Mucosa of rectum (tissue), 2 donors: ENCODE measurements at regions not wholly inside any gene's neighbourhood (a gene's known extent, or its start where the extent isn't known, plus 50 kb on each side); places are given as distances from the start of the nearest gene placed in this dataset.

Experiments
- H3K27ac ChIP-seq, 2 donors: one replicate each; pipeline ENCODE4 v1.7.0; 2013; ENCODE audit warnings: inconsistent platforms in 2 of 2, low read depth in 2 of 2, low read length in 2 of 2
- H3K27me3 ChIP-seq, 2 donors: one replicate each; pipeline ENCODE4 v1.7.0; 2013; ENCODE audit warnings: low read length in 2 of 2; ENCODE audit not compliant: control insufficient read depth in 2 of 2, insufficient read depth in 2 of 2
- H3K36me3 ChIP-seq, 2 donors: one replicate each; pipeline ENCODE4 v1.7.0; 2013; ENCODE audit warnings: low read length in 2 of 2; ENCODE audit not compliant: control insufficient read depth in 2 of 2, insufficient read depth in 2 of 2
- H3K4me1 ChIP-seq, 2 donors: one replicate each; pipeline ENCODE4 v1.7.0; 2013; ENCODE audit warnings: low read length in 2 of 2, mild to moderate bottlenecking in 1 of 2; ENCODE audit not compliant: control insufficient read depth in 2 of 2, insufficient read depth in 2 of 2
- H3K4me3 ChIP-seq, 2 donors: one replicate each; pipeline ENCODE4 v1.7.0; 2013; ENCODE audit warnings: low read length in 2 of 2
- H3K9ac ChIP-seq, 2 donors: one replicate each; pipeline ENCODE4 v1.7.0; 2013; ENCODE audit warnings: low read length in 2 of 2, low read depth in 1 of 2, mild to moderate bottlenecking in 1 of 2
- H3K9me3 ChIP-seq, 2 donors: one replicate each; pipeline ENCODE4 v1.7.0; 2013; ENCODE audit warnings: low read length in 2 of 2; ENCODE audit not compliant: control insufficient read depth in 2 of 2
- donor health status: healthy.
- donor health status: Normal muscosa, but diverticular disease.

- no peaks in the 10 kb centered on the region for H3K4me1 ChIP-seq
- H3K27me3 ChIP-seq = no peaks in the 10 kb centered on the region
- H3K27ac ChIP-seq = no peak overlapping the region
- H3K9me3 ChIP-seq = no peaks in the 10 kb centered on the region
- no peaks in the 10 kb centered on the region for H3K36me3 ChIP-seq
- H3K9ac ChIP-seq = no peak overlapping the region
- no peak overlapping the region for H3K4me3 ChIP-seq
Measured at GRCh38 chr21:31570824-31571566, 88.5 kb upstream of the SOD1 start.

- Histone ChIP-seq H3K27ac (no peak overlapping the region), H3K36me3 (no peaks in the 10 kb centered on the region), H3K4me3 (no peak overlapping the region), H3K9ac (no peak overlapping the region), H3K4me1 (no peaks in the 10 kb centered on the region), H3K27me3 (no peaks in the 10 kb centered on the region), H3K9me3 (no peaks in the 10 kb centered on the region)
Measured at GRCh38 chr21:31566611-31567010, 92.9 kb upstream of the SOD1 start.

- Histone ChIP-seq H3K9ac (no peak overlapping the region), H3K36me3 (no peaks in the 10 kb centered on the region), H3K9me3 (no peaks in the 10 kb centered on the region), H3K27me3 (no peaks in the 10 kb centered on the region), H3K4me3 (no peak overlapping the region), H3K4me1 (no peaks in the 10 kb centered on the region), H3K27ac (no peak overlapping the region)
Measured at GRCh38 chr21:31566064-31566463, 93.4 kb upstream of the SOD1 start.

DNA sequence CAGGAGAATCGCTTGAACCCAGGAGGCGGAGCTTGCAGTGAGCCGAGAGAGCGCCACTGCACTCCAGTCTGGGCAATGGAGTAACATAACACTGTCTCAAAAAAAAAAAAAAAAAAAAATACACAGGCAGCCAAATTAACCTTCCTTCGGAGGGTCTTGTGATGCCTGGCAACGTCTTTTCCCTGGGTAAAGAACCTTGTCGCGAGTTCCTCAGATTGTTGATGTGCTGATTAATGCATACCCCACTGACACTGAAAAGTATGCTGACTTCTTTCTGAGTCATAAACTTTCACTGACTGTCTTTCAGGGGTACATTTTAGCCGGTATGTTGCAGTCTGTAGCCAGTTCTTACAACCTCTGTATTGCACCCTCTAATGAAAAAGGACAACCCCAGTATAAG, 95.1 kb upstream of the SOD1 start:
- Histone ChIP-seq H3K36me3 (no peaks in the 10 kb centered on the region), H3K27me3 (peaks cover 0 to 3% of the 10 kb centered on the region in 2 donors), H3K9me3 (no peaks in the 10 kb centered on the region), H3K9ac (no peak overlapping the region), H3K27ac (no peak overlapping the region), H3K4me1 (peaks cover 3 to 5% of the 10 kb centered on the region in 2 donors), H3K4me3 (no peak overlapping the region)

GRCh38 chr21:31560479-31560878, 99.0 kb upstream of the SOD1 start:
- Histone ChIP-seq H3K4me1 (peaks cover 5 to 12% of the 10 kb centered on the region in 2 donors), H3K4me3 (no peak overlapping the region), H3K27me3 (peaks cover 11 to 12% of the 10 kb centered on the region in 2 donors), H3K9me3 (no peaks in the 10 kb centered on the region), H3K27ac (no peak overlapping the region), H3K36me3 (no peaks in the 10 kb centered on the region), H3K9ac (no peak overlapping the region)

DNA sequence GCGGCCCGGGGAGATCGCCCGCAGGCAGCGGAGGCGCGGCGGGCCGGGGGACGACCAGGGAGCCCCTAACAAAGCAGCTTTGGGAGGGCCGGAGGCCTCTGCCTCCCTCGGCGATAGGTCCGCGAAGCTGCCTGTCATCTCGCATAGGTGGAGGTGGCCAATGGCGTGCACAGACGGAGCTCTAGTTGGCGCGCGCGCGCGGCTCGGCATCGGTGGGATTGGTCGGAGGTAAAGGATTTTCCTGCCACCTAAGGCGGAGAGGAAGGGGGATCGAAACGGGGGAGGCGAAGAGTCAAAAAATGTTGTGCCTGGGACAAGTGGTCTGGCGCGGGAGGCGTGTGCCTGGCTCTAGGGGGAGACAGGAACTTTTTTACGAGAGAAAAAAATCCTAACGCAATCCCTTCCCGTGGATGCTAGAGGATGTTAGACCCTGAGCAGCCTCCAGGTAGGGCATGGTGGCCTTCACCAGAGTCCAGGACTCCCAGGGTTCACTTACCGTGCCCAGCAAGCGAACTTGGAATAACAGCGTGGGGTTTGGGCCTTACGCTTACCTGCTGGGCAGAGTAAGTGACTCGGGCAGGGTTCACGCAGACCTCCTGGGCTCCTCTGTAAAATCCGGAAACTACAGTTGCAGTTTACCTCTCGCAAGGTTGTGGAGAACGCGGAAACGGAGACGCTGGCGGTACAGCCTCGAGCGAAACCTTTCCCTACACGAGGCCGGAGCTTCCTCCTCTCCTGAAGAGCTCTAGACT, 99.9 kb upstream of the SOD1 start:
- Histone ChIP-seq H3K27ac (no peak overlapping the region), H3K36me3 (no peaks in the 10 kb centered on the region), H3K9me3 (no peaks in the 10 kb centered on the region), H3K9ac (peak overlapping the region in 1 of 2 donors; percentile 41), H3K27me3 (peaks cover 11 to 12% of the 10 kb centered on the region in 2 donors), H3K4me3 (peak overlapping the region; percentile 74 to 82), H3K4me1 (peaks cover 5 to 12% of the 10 kb centered on the region in 2 donors)

- no peaks in the 10 kb centered on the region for H3K36me3 ChIP-seq
- H3K27me3 ChIP-seq = peaks cover 11 to 12% of the 10 kb centered on the region in 2 donors
- peak overlapping the region; percentile 74 to 82 for H3K4me3 ChIP-seq
- no peaks in the 10 kb centered on the region for H3K9me3 ChIP-seq
- peaks cover 5 to 12% of the 10 kb centered on the region in 2 donors for H3K4me1 ChIP-seq
- no peak overlapping the region for H3K9ac ChIP-seq
- no peak overlapping the region for H3K27ac ChIP-seq
Measured at GRCh38 chr21:31558962-31559367, 100.5 kb upstream of the SOD1 start.

- H3K4me1 ChIP-seq = peaks cover 5 to 12% of the 10 kb centered on the region in 2 donors
- H3K9me3 ChIP-seq = no peaks in the 10 kb centered on the region
- no peak overlapping the region for H3K27ac ChIP-seq
- no peaks in the 10 kb centered on the region for H3K36me3 ChIP-seq
- peak overlapping the region; percentile 74 to 82 for H3K4me3 ChIP-seq
- no peak overlapping the region for H3K9ac ChIP-seq
- H3K27me3 ChIP-seq = peaks cover 11 to 12% of the 10 kb centered on the region in 2 donors
Measured at GRCh38 chr21:31558189-31558961, 101.1 kb upstream of the SOD1 start.

- H3K27me3 ChIP-seq = peaks cover 11 to 12% of the 10 kb centered on the region in 2 donors
Measured at GRCh38 chr21:31557421-31558188, 101.9 kb upstream of the SOD1 start.

More at GRCh38 chr21:31557421-31558188, 101.9 kb upstream of the SOD1 start:
- Histone ChIP-seq H3K27ac (no peak overlapping the region), H3K9me3 (no peaks in the 10 kb centered on the region), H3K9ac (no peak overlapping the region), H3K4me3 (peak overlapping the region; percentile 74 to 82), H3K4me1 (peaks cover 5 to 12% of the 10 kb centered on the region in 2 donors), H3K36me3 (no peaks in the 10 kb centered on the region)
